Endothelial cell of umbilical vein (primary cell): ENCODE measurements at regions not wholly inside any gene's neighbourhood (a gene's known extent, or its start where the extent isn't known, plus 50 kb on each side); places are given as distances from the start of the nearest gene placed in this dataset.

Experiments used
- BruUV-seq: library from RNA; stranded (reverse); fragments of 400-500 nt; replicated peaks from 2 replicates; lab custom pipeline; 2021; lab: Mats Ljungman, UMichigan
- CTCF ChIA-PET: fragments of 300-600, 350-600 bp; sonication (Branson Sonifier 250); formaldehyde crosslinking; loops from one replicate; lab custom pipeline; 2021; ENCODE audit warnings: antibody characterized with exemption, inconsistent platforms; lab: Charles Lee
- POLR2A ChIA-PET: fragments of 300-600, 350-600 bp; sonication (Branson Sonifier 250); formaldehyde crosslinking; loops from one replicate; lab custom pipeline; 2021; ENCODE audit warnings: antibody characterized with exemption, inconsistent platforms; lab: Charles Lee
- DNase-seq: peaks from one replicate; pipeline ENCODE4 v3.0.0-alpha.2; 2011; ENCODE audit warnings: low read depth, low spot score
- FAIRE-seq: peaks from 2 replicates; lab custom pipeline; 2011; peaks lifted over from hg19 to GRCh38; lab: Jason Lieb, UNC
- H2AFZ ChIP-seq: 2 replicates; pipeline ENCODE4 v1.6.0; 2012; ENCODE audit warnings: low read depth, low read length, control low read depth, inconsistent platforms
- H3K27ac ChIP-seq: 2 replicates; pipeline ENCODE4 v1.5.1; 2011; ENCODE audit warnings: low read depth, mild to moderate bottlenecking, control low read depth, low read length, moderate library complexity; ENCODE audit not compliant: insufficient read depth
- H3K27me3 ChIP-seq, 2 experiments: 2 replicates each; pipeline versions ENCODE4 v1.6.0 to v1.6.1; 2011; ENCODE audit warnings: low read length in 2 of 2, mixed read lengths in 1 of 2; ENCODE audit not compliant: control insufficient read depth in 2 of 2, insufficient read depth in 2 of 2
- H3K36me3 ChIP-seq, 2 experiments: 2 replicates in 1 of 2; 3 replicates in 1 of 2; pipeline ENCODE4 v1.5.1; 2011; ENCODE audit warnings: low read length in 2 of 2, mild to moderate bottlenecking in 1 of 2, moderate library complexity in 1 of 2; ENCODE audit not compliant: control insufficient read depth in 2 of 2, insufficient read depth in 2 of 2; ENCODE audit errors: extremely low read depth in 1 of 2
- H3K4me1 ChIP-seq: 3 replicates; pipeline ENCODE4 v1.5.1; 2011; ENCODE audit warnings: mild to moderate bottlenecking, low read length; ENCODE audit not compliant: control insufficient read depth, insufficient read depth; ENCODE audit errors: extremely low read depth
- H3K4me2 ChIP-seq: 2 replicates; pipeline ENCODE4 v1.6.1; 2011; ENCODE audit warnings: low read length, control low read depth, mixed read lengths; ENCODE audit not compliant: insufficient read depth
- H3K4me3 ChIP-seq, 3 experiments: fragments of 200-600 bp in 1 of 3; sonication (generic), shearing (Covaris generic) in 1 of 3; replicated peaks in 1 of 3; 2 replicates each; pipeline ENCODE4 v1.5.1; 2011 to 2016; ENCODE audit warnings: control low read depth in 3 of 3, low read length in 3 of 3, mild to moderate bottlenecking in 2 of 3, inconsistent platforms in 1 of 3, low read depth in 1 of 3, moderate library complexity in 1 of 3; ENCODE audit not compliant: insufficient read depth in 1 of 3
- H3K79me2 ChIP-seq: 2 replicates; pipeline ENCODE4 v1.6.0; 2012; ENCODE audit warnings: low read length, inconsistent platforms; ENCODE audit not compliant: control insufficient read depth, insufficient read depth
- H3K9ac ChIP-seq: replicated peaks from 2 replicates; pipeline ENCODE3; 2011; ENCODE audit warnings: low read length, control low read depth; ENCODE audit not compliant: insufficient read depth; ENCODE audit errors: extremely low read depth
- H3K9me1 ChIP-seq: replicated peaks from 3 replicates; pipeline ENCODE4 v1.6.0; 2011; ENCODE audit warnings: mild to moderate bottlenecking, low read length; ENCODE audit not compliant: control insufficient read depth, insufficient read depth; ENCODE audit errors: extremely low read depth
- H3K9me3 ChIP-seq: replicated peaks from 2 replicates; pipeline ENCODE4 v1.5.1; 2012; ENCODE audit warnings: low read length, inconsistent platforms; ENCODE audit not compliant: control insufficient read depth, insufficient read depth
- H4K20me1 ChIP-seq: replicated peaks from 2 replicates; pipeline ENCODE3; 2011; ENCODE audit warnings: mild to moderate bottlenecking, low read length; ENCODE audit not compliant: control insufficient read depth, insufficient read depth; ENCODE audit errors: extremely low read depth
- EZH2 ChIP-seq: IDR thresholded peaks from 2 replicates; pipeline ENCODE4 v1.6.1; 2012; ENCODE audit warnings: borderline replicate concordance, low read depth, mild to moderate bottlenecking, moderate library complexity, low read length, inconsistent platforms; ENCODE audit not compliant: severe bottlenecking
- FOS ChIP-seq: IDR thresholded peaks from 2 replicates; pipeline ENCODE4 v1.6.1; 2011; ENCODE audit warnings: mild to moderate bottlenecking, low read length, moderate library complexity, borderline replicate concordance; ENCODE audit not compliant: insufficient read depth
- GATA2 ChIP-seq: IDR thresholded peaks from 2 replicates; pipeline ENCODE4 v1.7.0; 2011; ENCODE audit warnings: low read depth, mild to moderate bottlenecking, moderate library complexity, mixed read lengths, low read length; ENCODE audit not compliant: insufficient read length, insufficient read depth
- JUN ChIP-seq: IDR thresholded peaks from 2 replicates; pipeline ENCODE4 v1.6.1; 2011; ENCODE audit warnings: borderline replicate concordance, low read depth; ENCODE audit not compliant: insufficient read length, insufficient read depth
- MAX ChIP-seq: IDR thresholded peaks from 2 replicates; pipeline ENCODE4 v1.6.1; 2011; ENCODE audit not compliant: insufficient read depth, insufficient read length
- MYC ChIP-seq: IDR thresholded peaks from one replicate; pipeline ENCODE4 v1.6.1; 2011; ENCODE audit warnings: mild to moderate bottlenecking, low read depth, low read length
- POLR2A ChIP-seq: IDR thresholded peaks from 2 replicates; pipeline ENCODE4 v1.6.1; 2012; ENCODE audit warnings: low read depth, mild to moderate bottlenecking, control low read depth, low read length
- POLR2AphosphoS5 ChIP-seq: IDR thresholded peaks from 2 replicates; pipeline ENCODE4 v1.6.1; 2012; ENCODE audit warnings: low read depth, mild to moderate bottlenecking, control low read depth, low read length, moderate library complexity; ENCODE audit not compliant: insufficient read depth
- dilution Hi-C: fragments of 300-500 bp; cut with MboI; formaldehyde crosslinking; loops from one replicate; pipeline ENCODE4 v1.15.0; 2019; ENCODE audit warnings: low sequenced_read_pairs; ENCODE audit not compliant: extremely low pct_ligation_motif_present
- intact Hi-C: fragments of 100-400 bp; cut with micrococcal nuclease; formaldehyde crosslinking; loops from one replicate; pipeline ENCODE4 v1.10.0; 2022
- TF ChIP-seq, protein P1 (sequence below), 2 donors: IDR thresholded peaks; 1 replicate in 1 of 2; 2 replicates in 1 of 2; pipeline ENCODE4 v1.5.1; 2011; ENCODE audit warnings: low read length in 2 of 2, mild to moderate bottlenecking in 2 of 2, moderate library complexity in 2 of 2, control low read depth in 1 of 2, inconsistent platforms in 1 of 2, low read depth in 1 of 2; ENCODE audit not compliant: insufficient read depth in 1 of 2; ENCODE audit errors: extremely low read depth in 1 of 2

GRCh38 chr14:38524636-38525509, 269.0 kb upstream of the CLEC14A start:
- DNase-seq (no peak), FAIRE-seq (no peak)
- dilution Hi-C loops (no loop called here), intact Hi-C loops (no loop called here)
- Histone ChIP-seq H3K4me2 (no peak overlapping the region), H3K79me2 (no peaks in the 10 kb centered on the region), H3K9me1 (no peaks in the 10 kb centered on the region), H2AFZ (no peak overlapping the region), H3K9me3 (no peaks in the 10 kb centered on the region), H3K27me3 (no peaks in the 10 kb centered on the region), H3K27ac (no peak overlapping the region), H3K4me3 (no peak overlapping the region), H4K20me1 (no peaks in the 10 kb centered on the region), H3K36me3 (no peaks in the 10 kb centered on the region), H3K4me1 (no peaks in the 10 kb centered on the region), H3K9ac (no peak overlapping the region)
- POLR2A ChIA-PET, result no interaction called here
- TF ChIP-seq, protein P1, sequence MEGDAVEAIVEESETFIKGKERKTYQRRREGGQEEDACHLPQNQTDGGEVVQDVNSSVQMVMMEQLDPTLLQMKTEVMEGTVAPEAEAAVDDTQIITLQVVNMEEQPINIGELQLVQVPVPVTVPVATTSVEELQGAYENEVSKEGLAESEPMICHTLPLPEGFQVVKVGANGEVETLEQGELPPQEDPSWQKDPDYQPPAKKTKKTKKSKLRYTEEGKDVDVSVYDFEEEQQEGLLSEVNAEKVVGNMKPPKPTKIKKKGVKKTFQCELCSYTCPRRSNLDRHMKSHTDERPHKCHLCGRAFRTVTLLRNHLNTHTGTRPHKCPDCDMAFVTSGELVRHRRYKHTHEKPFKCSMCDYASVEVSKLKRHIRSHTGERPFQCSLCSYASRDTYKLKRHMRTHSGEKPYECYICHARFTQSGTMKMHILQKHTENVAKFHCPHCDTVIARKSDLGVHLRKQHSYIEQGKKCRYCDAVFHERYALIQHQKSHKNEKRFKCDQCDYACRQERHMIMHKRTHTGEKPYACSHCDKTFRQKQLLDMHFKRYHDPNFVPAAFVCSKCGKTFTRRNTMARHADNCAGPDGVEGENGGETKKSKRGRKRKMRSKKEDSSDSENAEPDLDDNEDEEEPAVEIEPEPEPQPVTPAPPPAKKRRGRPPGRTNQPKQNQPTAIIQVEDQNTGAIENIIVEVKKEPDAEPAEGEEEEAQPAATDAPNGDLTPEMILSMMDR (IDR thresholded peaks at IDR 0.05; ENCODE audit: extremely low read depth in 1 of 2, insufficient read depth in 1 of 2, low read depth in 1 of 2, low read length in 2 of 2), result no peak
- TF ChIP-seq MAX (no peak), JUN (no peak), FOS (no peak), POLR2AphosphoS5 (no peak), POLR2A (no peak), GATA2 (no peak), MYC (no peak), EZH2 (no peak)
- BruUV-seq, result no TSS peak
- CTCF ChIA-PET, result no interaction called here
